GM03348 (cell line): ENCODE measurements at regions not wholly inside any gene's neighbourhood (a gene's known extent, or its start where the extent isn't known, plus 50 kb on each side); places are given as distances from the start of the nearest gene placed in this dataset.
"Not testable (repeated sequence)": the region's sequence is repeated elsewhere in the genome, so short reads cannot be mapped to it uniquely, and the experiment has no call there.

Experiments
- DNase-seq: peaks from one replicate; pipeline ENCODE4 v3.0.0; 2012; ENCODE audit warnings: low spot score

DNA sequence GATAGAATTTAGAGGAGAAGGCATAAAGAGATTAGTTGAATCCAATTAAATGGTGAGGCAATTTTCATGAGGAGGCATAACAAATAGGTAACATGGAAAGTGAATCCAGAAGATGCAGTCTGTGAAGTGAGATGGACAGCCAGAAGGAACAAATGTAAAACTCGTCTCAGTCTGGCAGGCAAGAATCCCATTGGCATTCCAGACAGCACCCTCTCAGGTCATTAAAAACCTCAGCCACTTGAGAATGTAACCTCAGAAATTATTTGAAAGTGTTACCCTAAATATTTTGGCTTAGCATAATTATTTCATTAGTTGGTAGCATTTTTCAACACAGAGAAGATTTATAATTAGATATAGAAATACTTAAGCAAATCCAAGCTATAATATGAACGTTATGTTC, 342.3 kb downstream of the LRRC3B start:
- no peak for DNase-seq

DNA sequence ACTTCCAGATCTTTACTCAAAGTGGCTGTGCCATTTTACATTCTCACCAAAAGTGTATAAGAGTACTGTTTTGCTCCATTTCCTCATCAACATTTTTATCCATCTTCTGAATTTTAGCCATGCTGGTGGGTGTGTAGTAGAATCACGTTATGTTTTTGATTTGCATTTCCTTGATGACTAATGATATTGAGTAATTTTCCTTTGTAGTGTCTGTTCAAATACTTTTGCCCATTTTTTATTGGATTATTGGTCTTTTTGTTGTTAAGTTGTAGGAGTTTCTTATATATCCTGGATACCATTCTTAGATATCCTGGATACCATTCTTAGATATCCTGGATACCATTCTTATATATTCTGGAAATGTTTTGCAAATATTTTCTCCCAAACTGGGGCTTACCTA, 344.9 kb downstream of the LRRC3B start:
- no peak for DNase-seq

DNA sequence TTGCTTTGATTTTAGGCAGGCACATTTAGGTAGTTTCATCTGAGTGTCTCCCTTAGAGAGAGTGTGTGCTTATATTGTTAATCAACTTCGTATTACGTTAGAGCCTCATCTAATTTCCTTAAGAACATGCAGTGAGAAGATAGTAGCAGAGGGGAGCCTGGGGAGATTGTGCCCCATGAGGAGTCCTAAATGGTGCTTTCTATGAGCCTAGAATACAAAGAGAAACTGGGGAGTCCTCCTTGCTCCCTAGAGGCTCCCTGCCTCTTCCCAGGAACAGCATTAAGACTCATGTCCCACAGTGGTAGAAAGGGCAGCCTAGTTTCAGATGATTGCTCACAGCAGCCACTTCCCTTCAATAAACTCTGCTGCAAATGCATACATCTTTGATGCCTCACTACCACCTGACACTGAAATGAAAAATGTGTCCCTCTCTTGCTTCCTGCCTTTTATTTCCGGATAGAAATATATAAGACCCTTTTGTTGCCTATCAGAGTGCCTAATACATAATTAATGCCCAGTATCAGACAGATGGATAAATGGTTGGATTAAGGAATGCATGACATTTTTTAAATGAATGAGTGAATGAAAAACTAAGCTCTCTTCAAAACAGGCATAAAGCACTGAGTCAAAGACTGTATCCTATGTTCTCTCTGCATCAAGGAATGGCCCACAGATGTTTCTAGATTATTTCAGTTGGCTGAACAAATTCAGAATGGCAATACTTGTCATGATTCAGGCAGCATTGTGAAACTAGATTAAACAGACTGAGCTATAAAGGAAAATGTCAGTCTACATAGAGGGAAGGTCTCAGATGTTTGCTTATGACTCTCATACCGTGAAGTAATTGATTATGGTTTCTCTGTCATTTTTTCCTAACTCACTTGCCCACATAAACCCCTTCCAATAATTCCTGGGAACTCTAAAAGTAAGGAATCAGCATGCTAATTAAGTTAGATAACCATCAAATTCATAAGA, 362.1 kb downstream of the LRRC3B start:
- DNase-seq = no peak

DNA sequence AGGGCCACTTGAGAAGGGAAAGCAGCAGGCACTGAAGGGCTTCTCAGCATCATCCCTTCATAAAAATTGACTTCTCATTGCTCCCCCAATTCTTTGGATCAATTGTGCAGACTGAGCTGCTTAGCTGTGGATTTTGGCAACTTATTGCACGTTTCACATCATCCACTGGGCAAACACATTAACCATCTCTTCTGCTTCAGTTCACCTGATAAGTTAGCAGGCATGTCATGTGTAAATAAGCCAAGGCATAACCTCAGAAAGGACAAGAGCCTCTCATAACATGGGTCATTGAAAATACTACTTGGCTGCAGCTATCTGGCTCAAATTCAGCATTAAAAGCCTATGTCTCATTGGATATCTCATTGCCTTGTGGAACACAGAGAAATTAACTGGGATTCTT, 366.5 kb downstream of the LRRC3B start:
- no peak for DNase-seq

DNA sequence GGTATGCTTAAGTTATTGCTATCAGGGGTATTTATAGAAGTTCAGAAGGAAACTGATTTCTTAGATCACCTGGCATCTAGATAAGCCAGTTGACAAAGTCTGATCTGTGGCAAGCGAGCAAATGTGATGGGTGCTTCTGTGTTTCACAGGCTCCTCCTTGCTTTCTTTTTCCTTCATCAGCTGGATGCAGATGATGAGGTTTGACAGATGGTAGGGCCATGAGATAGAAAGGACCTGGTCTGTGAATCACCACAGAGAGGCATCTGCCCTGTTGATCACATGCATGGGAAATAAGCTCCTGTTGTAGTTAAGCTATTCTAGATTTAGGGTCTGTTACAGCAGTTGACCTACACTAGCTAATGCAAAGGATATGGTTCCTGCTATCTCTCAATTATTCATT, 372.0 kb downstream of the NEK10 start:
- DNase-seq = no peak

DNA sequence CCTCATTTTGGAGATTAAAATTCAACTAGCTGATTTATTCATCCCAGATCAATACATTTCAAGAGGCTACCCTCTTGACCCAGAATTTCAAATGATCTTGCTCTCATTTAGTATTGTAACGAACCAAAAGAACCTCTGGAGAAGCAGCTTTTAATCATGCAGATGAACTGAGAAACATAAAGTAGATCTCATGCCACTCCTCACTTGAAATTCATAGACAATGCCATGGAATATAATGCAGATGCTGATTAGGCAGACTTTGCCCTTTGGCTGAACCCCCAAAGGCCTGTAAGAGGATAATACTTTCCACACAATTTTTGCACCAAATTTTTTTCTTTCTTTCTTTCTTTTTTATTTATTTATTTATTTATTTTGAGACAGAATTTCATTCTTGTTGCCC, 358.3 kb downstream of the NEK10 start:
- DNase-seq = no peak

DNA sequence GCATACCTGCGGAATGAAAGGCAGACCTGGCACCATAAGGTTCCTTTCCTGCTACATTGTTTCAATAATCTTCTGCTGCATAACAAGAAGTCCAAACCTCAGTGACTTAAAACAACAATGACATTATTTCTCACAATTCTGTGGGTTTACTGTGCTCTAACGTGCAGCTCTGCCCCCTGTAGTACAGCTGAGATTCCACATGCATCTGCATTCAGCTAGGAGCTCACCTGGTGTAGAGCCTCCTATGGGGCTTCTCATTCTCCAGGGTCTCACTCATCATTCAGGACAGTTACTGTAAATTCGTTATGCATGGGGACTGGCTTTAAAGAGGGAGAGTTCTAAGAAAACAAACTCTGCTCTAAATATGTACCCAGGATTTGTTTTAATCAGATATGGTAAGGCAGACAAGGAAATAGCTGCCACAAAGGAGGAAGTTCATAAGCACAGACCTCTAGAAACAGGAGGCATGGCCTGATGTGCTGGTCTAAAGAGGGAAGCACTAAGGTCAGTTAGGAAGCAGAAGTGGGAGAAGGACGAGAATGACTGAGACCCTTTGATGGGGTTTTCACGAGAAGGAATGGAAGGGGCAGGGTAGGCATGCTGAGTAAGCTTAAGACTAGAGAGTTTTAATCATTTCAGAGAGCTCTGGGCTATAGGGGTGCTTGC, 347.0 kb downstream of the NEK10 start:
- DNase-seq = no peak

DNA sequence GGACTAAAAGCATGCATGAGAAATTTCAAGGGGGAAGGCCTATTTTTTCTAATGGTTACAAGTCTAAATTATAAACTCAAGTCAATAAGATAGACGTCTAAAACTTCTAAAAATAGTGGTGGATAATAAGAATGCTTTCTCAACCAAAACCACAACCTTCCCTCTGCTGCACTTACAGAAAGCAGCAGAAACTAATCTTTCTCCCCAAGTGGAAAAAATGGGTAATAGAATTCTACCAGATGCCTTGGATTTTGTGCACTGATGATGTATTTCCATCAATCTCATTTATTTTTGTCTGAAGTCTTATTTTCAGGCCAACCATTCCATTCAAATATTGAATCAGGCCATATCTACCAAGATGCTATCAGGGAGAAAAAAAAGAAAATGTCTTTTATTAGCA, 344.7 kb downstream of the NEK10 start:
- DNase-seq = no peak

DNA sequence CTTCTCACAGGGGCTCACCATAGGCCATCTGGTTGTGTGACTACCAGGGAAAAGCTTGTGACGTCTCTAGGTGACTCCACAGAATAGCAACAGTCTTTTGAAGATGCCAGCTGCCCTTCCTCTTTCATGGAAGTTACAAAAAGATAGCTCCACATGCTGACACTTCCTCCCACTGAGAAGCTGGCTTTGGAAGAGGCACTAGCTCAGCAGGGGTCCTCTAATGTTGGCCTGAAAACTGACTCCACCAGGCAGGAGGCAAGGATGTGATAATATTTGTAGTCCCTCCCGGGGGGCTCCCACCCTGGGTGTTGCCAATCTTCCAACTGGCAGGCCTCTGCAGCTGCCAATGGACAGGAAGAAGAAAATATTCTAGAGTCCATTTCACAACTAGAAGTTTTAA, 343.5 kb downstream of the NEK10 start:
- DNase-seq = no peak

DNA sequence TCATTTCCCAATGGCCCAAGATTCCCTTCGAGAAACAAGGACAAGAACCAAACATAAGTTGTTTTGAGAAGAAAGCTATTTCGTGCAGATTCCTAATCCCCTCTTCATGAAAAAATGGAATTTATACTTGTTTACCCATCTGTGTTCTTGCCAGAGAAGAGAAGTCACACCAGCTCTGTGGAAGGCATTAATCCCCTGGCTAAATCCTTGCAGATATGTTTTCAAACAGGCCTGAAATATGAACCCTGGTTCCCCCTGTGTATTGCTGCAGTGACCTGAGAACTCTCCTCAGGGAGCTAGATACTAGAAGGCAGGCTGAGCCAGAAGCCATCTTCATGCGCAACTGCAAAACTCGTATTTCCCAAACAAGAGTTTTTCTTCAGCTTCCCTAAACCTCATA, 337.7 kb downstream of the NEK10 start:
- no peak for DNase-seq

DNA sequence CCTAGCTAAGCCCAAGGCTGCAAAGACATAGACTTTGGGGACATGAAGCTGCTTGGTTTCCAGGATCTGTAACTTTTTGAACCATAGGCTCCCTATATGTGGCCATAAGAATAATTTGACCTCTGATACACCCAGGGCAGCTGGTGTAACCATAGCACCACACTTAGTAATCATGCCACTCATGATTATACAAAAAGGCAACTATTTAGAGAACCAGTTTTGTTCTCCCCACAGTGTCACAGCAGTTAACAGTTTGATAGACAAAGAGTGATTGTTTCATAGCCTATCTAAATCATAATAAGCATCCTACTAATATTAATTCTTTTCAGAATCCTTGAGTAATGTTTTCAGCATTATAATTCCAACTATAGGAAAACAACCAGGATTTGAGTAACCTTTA, 334.9 kb downstream of the NEK10 start:
- DNase-seq = no peak

DNA sequence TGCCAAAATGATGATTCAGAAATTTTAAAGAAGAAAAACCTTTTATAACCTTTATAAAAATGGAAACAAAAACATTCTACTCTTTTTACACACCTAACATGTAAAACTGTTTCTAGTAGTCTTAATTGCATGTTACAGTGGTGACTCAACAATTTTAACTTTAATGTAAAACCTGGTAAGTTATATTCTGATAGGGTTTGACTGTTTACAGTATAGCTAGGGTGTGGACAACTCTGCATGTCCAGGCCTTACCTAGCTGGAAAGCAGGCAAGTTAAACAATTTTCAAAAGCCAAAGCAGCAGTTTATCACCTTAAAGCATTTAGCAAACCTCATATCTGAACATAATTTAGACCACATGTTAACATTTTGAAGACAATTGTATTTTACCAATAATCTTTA, 328.5 kb downstream of the NEK10 start:
- no peak for DNase-seq

DNA sequence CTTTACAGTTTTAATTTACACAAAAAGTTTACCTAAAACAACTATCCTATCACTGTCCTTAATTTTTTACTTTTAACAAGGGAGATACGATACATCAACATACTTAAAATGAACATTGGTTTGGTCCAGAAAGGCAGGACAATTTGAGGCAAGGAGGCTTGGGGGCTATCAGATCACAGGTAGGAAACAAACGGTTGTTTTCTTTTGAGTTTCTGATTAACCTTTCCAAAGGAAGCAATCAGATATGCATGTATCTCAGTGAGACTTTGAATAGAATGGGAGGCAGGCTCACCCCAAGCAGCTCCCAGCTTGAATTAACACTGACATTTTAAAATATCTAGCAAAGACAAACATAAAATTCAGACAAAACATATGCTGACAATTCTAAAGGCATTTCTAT, 326.6 kb downstream of the NEK10 start:
- not testable (repeated sequence) for DNase-seq

DNA sequence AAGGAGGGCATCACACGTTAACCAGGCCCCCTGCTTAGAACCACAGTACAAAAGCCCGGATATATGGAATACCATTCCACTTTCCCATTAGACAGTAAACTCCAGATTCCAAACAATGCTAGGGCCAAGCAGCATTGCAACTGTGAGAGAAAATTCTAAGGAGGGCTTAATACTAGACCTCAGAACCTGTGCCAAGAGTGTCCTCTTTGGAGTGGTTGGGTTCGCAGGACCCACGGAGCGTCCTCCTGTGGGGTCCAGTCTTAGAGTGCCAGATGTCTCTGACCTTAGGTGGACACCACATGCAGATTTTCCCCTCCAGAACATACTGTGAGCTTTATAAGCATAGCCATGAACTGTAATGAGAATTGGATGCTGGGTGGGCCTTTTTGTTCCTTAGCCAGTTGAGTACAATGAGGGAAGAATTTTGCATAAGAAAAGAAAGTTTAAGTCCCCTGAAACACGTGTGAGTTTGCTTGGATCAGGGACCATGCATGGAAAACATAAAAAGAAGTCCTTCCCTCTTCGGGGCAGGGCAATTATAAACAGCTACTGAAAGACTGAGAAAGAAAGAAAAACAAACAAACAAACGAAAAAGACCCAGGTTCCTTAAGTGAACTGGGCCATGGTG, 325.7 kb downstream of the NEK10 start:
- DNase-seq = no peak

DNA sequence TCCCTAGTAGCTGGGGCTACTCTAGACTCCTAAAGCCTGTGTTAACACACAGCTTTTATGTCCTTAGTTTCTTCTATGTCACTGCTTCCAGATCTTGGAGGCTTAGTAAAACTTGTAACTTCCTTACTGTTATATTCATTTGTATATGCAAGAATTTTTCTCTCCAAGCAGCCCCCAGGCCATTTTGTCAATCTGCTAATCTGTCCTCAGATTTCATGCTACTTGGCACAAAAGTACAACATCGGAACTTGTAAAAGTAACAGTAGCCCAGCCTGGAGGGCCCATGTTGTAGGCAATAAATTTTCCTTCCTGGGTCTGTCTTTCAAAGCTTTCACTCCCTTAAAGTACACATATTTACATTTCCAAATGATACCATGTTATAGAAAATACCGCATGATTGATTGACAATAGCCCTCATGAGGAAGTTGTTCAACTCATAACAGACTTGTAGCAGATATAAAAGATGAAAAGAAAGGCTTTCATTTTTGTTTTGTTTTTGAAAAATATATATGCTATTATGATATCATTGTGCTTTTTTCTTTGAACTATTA, 324.2 kb downstream of the NEK10 start:
- DNase-seq = no peak

DNA sequence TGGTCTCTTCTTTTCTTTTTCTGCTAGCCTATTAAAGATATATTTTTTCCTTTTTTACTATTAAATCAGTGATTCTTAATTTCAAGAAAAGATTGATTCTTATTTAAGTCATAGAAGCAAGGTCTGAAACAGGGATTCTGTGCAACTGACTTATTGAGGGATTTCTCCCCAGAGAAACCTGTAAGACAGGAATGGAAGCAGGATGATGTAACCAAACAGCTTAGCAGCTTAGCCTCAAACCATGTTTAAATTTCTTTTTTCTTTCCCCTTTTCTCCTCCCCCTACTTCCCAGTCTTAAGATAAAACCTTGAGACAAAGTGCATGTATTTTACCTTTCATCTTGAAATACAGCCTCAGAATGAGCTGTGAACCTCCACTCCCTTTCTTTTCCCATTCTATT, 322.8 kb downstream of the NEK10 start:
- no peak for DNase-seq

DNA sequence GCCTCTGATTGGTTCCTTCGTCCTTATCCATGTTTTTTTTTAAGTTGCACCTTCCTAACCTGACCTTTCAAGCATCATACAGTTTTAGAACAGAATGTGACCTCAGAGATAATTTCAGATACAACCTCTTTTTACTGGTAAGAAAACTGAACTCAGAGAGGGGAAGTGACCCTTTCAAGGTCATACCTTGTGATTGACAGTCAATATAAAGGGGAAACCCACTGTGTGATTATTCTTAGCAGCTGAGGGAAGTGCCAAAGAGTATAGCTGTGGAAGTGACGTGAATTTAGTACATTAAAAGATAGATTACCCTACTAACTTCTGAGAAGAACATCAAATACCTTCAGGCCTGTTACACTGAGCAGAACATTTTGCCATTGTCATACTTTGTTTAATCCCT, 319.4 kb downstream of the NEK10 start:
- DNase-seq = no peak

DNA sequence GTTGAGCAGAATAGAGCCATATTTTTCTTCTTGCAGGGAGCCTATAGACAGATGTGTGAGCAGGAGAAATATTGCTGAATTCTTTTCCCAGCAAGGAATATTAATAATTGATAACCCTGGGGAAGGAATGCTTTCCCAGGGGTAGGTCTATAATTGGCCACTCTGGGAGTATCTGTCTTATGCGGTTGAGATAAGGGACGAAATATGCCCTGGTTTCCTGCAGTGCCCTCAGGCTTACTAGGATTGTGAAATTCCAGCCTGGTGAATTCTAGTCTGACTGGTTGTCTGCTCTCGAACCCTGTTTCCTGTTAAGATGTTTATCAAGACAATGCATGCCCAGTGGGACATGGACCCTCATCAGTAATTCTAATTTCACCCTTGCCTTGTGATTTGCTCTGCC, 317.7 kb downstream of the NEK10 start:
- DNase-seq = not testable (repeated sequence)

DNA sequence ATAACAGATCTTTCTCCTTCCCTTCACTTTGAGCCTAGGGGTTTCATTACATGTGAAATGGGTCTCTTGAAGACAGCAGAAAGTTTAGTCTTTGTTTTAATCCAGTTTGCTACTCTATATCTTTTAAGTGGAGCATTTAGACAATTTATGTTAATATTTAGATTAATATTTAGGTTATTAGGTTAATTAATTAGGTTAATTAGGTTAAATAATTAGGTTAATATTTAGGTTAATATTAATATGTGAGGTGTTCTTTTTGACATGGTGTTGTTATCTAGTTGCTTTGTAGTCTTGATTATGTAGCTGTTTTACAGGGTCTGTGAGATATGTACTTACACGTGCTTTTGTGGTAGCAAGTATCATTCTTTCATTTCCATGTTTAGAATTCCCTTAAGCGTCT, 312.9 kb downstream of the NEK10 start:
- no peak for DNase-seq

DNA sequence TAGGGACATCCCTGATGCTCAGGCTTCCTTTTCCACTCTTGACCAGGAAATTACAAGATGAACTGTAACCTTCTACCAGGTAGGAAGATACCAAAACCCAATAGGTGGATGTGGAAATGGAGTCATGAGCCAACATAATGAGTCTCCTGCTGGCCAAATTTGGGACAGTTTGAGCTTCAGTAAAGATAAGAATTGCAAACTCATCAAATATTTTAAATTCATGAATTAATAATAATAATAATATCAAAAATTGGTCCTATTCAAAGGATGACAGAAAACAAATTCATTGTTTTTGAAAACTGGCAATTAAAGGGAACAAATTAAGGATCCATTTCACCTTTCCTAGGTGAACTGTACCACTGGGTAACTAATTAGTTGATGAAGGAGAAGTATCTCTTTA, 309.7 kb downstream of the NEK10 start:
- DNase-seq = no peak
